Heart left ventricle (tissue), 16 donors: ENCODE measurements at regions not wholly inside any gene's neighbourhood (a gene's known extent, or its start where the extent isn't known, plus 50 kb on each side); places are given as distances from the start of the nearest gene placed in this dataset.

Experiments
- ATAC-seq, 4 donors: fragments of 200-7000 bp; cut with Tn5 transposase; one replicate each; pipeline ENCODE4 v1.9.1; 2020 to 2022; ENCODE audit warnings: moderate library complexity in 4 of 4, mild to moderate bottlenecking in 3 of 4, moderate number of reproducible peaks in 1 of 4
- DNase-seq, 5 donors: peaks; one replicate each; pipeline ENCODE4 v3.0.0-alpha.2; 2020
- H3K27ac ChIP-seq, 12 donors: fragments of 200-600 bp; sonication (generic) in 4 of 12; one replicate each; pipeline versions ENCODE4 v1.5.0 to v1.8.0; 2016 to 2022; ENCODE audit warnings: mild to moderate bottlenecking in 2 of 12
- H3K27me3 ChIP-seq, 9 donors: fragments of 200-600 bp; sonication (generic) in 2 of 9; one replicate each; pipeline versions ENCODE4 v1.5.1 to v1.8.0; 2016 to 2022; ENCODE audit warnings: mild to moderate bottlenecking in 3 of 9
- H3K36me3 ChIP-seq, 9 donors: fragments of 200-600 bp; sonication (generic) in 2 of 9; one replicate each; pipeline versions ENCODE4 v1.5.0 to v1.8.0; 2018 to 2022; ENCODE audit warnings: mild to moderate bottlenecking in 2 of 9
- H3K4me1 ChIP-seq, 12 donors: fragments of 200-600 bp; sonication (generic) in 4 of 12; one replicate each; pipeline versions ENCODE4 v1.5.0 to v1.8.0; 2016 to 2022; ENCODE audit warnings: mild to moderate bottlenecking in 3 of 12
- H3K4me3 ChIP-seq, 12 donors: fragments of 200-600 bp; sonication (generic) in 4 of 12; one replicate each; pipeline versions ENCODE4 v1.5.0 to v1.8.0; 2017 to 2022; ENCODE audit warnings: mild to moderate bottlenecking in 9 of 12, moderate library complexity in 4 of 12
- H3K9me3 ChIP-seq, 12 donors: fragments of 200-600 bp; sonication (generic) in 4 of 12; one replicate each; pipeline versions ENCODE4 v1.5.0 to v1.8.0; 2016 to 2022; ENCODE audit warnings: mild to moderate bottlenecking in 1 of 12
- CTCF ChIP-seq, 12 donors: fragments of 200-600 bp; sonication (generic) in 4 of 12; IDR thresholded peaks; one replicate each; pipeline versions ENCODE4 v1.5.0 to v1.8.0; 2018 to 2022; ENCODE audit warnings: antibody characterized with exemption in 12 of 12, mild to moderate bottlenecking in 5 of 12
- POLR2A ChIP-seq, 2 donors: fragments of 450-650 bp; IDR thresholded peaks; one replicate each; pipeline ENCODE4 v1.6.1; 2017; ENCODE audit warnings: antibody characterized with exemption in 2 of 2, mild to moderate bottlenecking in 2 of 2, moderate library complexity in 2 of 2
- WGBS, 4 donors: extraction: QIAGEN DNeasy Blood & Tissue Kit in 2 of 4; methylation state at CpG; one replicate each; pipeline versions ENCODE4 v1.1.5 to v1.1.7; 2013 to 2018; 5-methylcytosine and 5-hydroxymethylcytosine counted together
- intact Hi-C, 10 donors: fragments of 100-400 bp; cut with DNase I; formaldehyde crosslinking; loops; one replicate each; pipeline versions ENCODE4 v1.11.1 to v1.14.2; 2022
- donor health status: ischemic (EF 13 %, LVEDD 7.1; RV severe dilation, severe dysfunction).
- donor health status: healthy with polysubstance abuse.
- donor health status: DM: no; HTN: yes; CAD: no.
- donor health status: DM: no; HTN: no; CAD: no.
- donor health status: ischemic (EF 25% LVEDD 6.9; RV normal size, moderate dysfunction).
- donor health status: ischemic (EF 25% LVEDD 5.7; RV mildly dilated, moderate dysfunction).
- donor health status: healthy.
- donor health status: DM: yes; HTN: yes; CAD: no.
- donor health status: ischemic (EF 35%, LVEDD 5.7; RV mildly dilated, moderate dysfunction).
- donor health status: nonischemic (EF 11% LVEDD 7.7; RV severe dilation, severe dysfunction).
- donor health status: DM: yes; HTN: yes; CAD: no.
- donor health status: PGD.
- donor health status: ischemic (EF 29% LVEDD 5.4; RV normal size, mild dysfunction).
- donor health status: nonischemic (EF 23%, LVEDD 6.1; RV moderate dilation, normal function).

DNA sequence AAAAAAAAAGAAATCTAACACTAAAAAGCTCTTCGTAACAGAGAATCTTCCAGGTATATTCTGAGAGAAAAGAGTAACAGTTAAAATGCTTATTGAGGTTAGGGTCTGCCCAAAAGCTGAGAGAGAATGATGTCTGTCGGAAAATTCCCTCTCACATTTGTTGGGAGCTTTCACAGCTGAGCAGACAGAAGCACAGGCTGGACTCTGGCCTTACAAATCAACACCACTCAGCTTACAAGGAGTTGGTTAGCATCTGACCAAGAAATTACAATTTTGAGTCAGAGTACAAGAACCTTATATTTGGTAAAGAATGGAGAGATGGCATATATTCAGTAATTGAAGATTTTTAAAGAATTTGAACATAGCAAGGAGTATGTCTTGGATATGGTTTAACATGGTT is 1561.0 kb upstream of the RAG2 start:
- WGBS, 4 donors, result 76 to 84% (median 79%) methylated on average over 2 of the region's 2 CpGs
- no peaks in the 10 kb centered on the region for H3K27me3 ChIP-seq
- H3K9me3 ChIP-seq, result peaks cover 0 to 5% (median 0%) of the 10 kb centered on the region in 12 donors
- no peaks in the 10 kb centered on the region for H3K4me1 ChIP-seq
- H3K36me3 ChIP-seq, result no peaks in the 10 kb centered on the region
- DNase-seq (no peak), ATAC-seq (no peak)
- no peak for TF ChIP-seq POLR2A (IDR thresholded peaks at IDR 0.05)
- TF ChIP-seq CTCF (IDR thresholded peaks at IDR 0.05), result no peak
- H3K4me3 ChIP-seq, result no peak overlapping the region
- intact Hi-C loops, result no loop called here
- no peak overlapping the region for H3K27ac ChIP-seq

- no peaks in the 10 kb centered on the region for H3K4me1 ChIP-seq
- no peaks in the 10 kb centered on the region for H3K36me3 ChIP-seq
- 65 to 75% (median 70%) methylated on average over 5 of the region's 5 CpGs for WGBS, 4 donors
- TF ChIP-seq CTCF (IDR thresholded peaks at IDR 0.05) (no peak), POLR2A (IDR thresholded peaks at IDR 0.05) (no peak)
- no peak overlapping the region for H3K27ac ChIP-seq
- no peaks in the 10 kb centered on the region for H3K27me3 ChIP-seq
- intact Hi-C loops, result no loop called here
- no peaks in the 10 kb centered on the region for H3K9me3 ChIP-seq
- DNase-seq (no peak), ATAC-seq (no peak)
- no peak overlapping the region for H3K4me3 ChIP-seq
These were observed 1558.6 kb upstream of the RAG2 start for GRCh38 chr11:38156495-38157146.

DNA sequence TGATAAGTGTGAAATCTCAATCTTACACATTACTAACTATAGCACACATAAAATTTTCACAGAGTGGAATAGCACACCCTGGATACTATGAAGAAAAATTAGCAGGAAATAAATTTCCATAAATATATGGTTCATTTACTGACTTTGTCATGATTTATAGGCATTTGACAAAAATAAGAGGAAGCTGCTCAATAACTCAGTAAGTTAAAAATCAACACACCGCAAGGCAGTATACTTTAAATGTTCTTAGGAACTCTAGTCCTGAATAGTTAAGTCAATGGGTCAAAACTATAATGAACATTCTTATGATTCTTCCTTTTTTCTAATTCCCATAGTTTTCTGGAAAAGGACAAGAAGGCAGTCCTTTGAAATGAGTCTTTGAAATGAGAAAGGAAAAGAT is 1557.8 kb upstream of the RAG2 start:
- no peaks in the 10 kb centered on the region for H3K36me3 ChIP-seq
- intact Hi-C loops, result no loop called here
- H3K27ac ChIP-seq, result no peak overlapping the region
- no peak overlapping the region for H3K4me3 ChIP-seq
- H3K9me3 ChIP-seq, result no peaks in the 10 kb centered on the region
- TF ChIP-seq POLR2A (IDR thresholded peaks at IDR 0.05) (no peak), CTCF (IDR thresholded peaks at IDR 0.05) (no peak)
- WGBS, 4 donors, result 86 to 95% (median 94%) methylated on average over 1 of the region's 1 CpG
- ATAC-seq (no peak), DNase-seq (no peak)
- H3K27me3 ChIP-seq, result no peaks in the 10 kb centered on the region
- H3K4me1 ChIP-seq, result no peaks in the 10 kb centered on the region

GRCh38 chr11:38153985-38154384 is 1555.9 kb upstream of the RAG2 start:
- TF ChIP-seq POLR2A (IDR thresholded peaks at IDR 0.05) (no peak), CTCF (IDR thresholded peaks at IDR 0.05) (no peak)
- Histone ChIP-seq H3K9me3 (no peaks in the 10 kb centered on the region), H3K27ac (no peak overlapping the region), H3K36me3 (no peaks in the 10 kb centered on the region), H3K4me1 (no peaks in the 10 kb centered on the region), H3K4me3 (no peak overlapping the region), H3K27me3 (no peaks in the 10 kb centered on the region)
- no peak for ATAC-seq
- 60 to 75% (median 71%) methylated on average over 1 of the region's 1 CpG for WGBS, 4 donors
- intact Hi-C loops, result no loop called here
- DNase-seq, result no peak
